Smooth muscle cell (in vitro differentiated cells): ENCODE measurements at regions not wholly inside any gene's neighbourhood (a gene's known extent, or its start where the extent isn't known, plus 50 kb on each side); places are given as distances from the start of the nearest gene placed in this dataset.

Source experiments
- DNase-seq: peaks from one replicate; lab custom pipeline; 2025; ENCODE audit not compliant: unreplicated experiment; lab: John Stamatoyannopoulos, UW
- H2AFZ ChIP-seq: fragments of 200-600 bp; sonication (generic); 2 replicates; pipeline ENCODE4 v1.6.0; 2016; ENCODE audit warnings: antibody characterized with exemption, low read depth, mild to moderate bottlenecking
- H3F3A ChIP-seq: fragments of 200-600 bp; sonication (generic); 2 replicates; pipeline ENCODE4 v1.6.0; 2017; ENCODE audit warnings: antibody characterized with exemption, low read depth
- H3K27ac ChIP-seq: fragments of 200-600 bp; sonication (generic); 2 replicates; pipeline ENCODE4 v1.5.1; 2016; ENCODE audit warnings: low read depth, mild to moderate bottlenecking
- H3K27me3 ChIP-seq: fragments of 200-600 bp; sonication (generic); 2 replicates; pipeline ENCODE4 v1.6.1; 2016; ENCODE audit warnings: low read depth, mild to moderate bottlenecking
- H3K36me3 ChIP-seq: fragments of 200-600 bp; sonication (generic); 2 replicates; pipeline ENCODE4 v1.5.1; 2016; ENCODE audit warnings: low read depth
- H3K4me1 ChIP-seq: fragments of 200-600 bp; sonication (generic); 2 replicates; pipeline ENCODE4 v1.5.1; 2016; ENCODE audit warnings: low read depth
- H3K4me2 ChIP-seq: fragments of 200-600 bp; sonication (generic); 2 replicates; pipeline ENCODE4 v1.6.0; 2016; ENCODE audit warnings: mild to moderate bottlenecking
- H3K4me3 ChIP-seq: fragments of 200-600 bp; sonication (generic); 2 replicates; pipeline ENCODE4 v1.5.1; 2016; ENCODE audit warnings: mild to moderate bottlenecking
- H3K79me2 ChIP-seq: fragments of 200-600 bp; sonication (generic); 2 replicates; pipeline ENCODE4 v1.6.0; 2016; ENCODE audit warnings: low read depth, mild to moderate bottlenecking
- H3K9ac ChIP-seq: fragments of 200-600 bp; sonication (generic); 2 replicates; pipeline ENCODE4 v1.6.0; 2016; ENCODE audit warnings: low read depth
- H3K9me3 ChIP-seq: fragments of 200-600 bp; sonication (generic); replicated peaks from 2 replicates; pipeline ENCODE4 v1.5.1; 2016; ENCODE audit warnings: low read depth
- H4K20me1 ChIP-seq: fragments of 200-600 bp; sonication (generic); 2 replicates; pipeline ENCODE4 v1.6.0; 2016; ENCODE audit warnings: low read depth
- CTCF ChIP-seq: fragments of 200-600 bp; sonication (generic); IDR thresholded peaks from 2 replicates; pipeline ENCODE4 v1.5.1; 2017; ENCODE audit warnings: borderline replicate concordance, mild to moderate bottlenecking, antibody characterized with exemption; ENCODE audit not compliant: insufficient read depth, poor library complexity, severe bottlenecking
- WGBS: methylation state at CpG from one replicate; pipeline ENCODE4 v1.1.7; 2016; ENCODE audit warnings: low lambda C conversion rate; 5-methylcytosine and 5-hydroxymethylcytosine counted together

- no peaks in the 10 kb centered on the region for H4K20me1 ChIP-seq
- H3K4me3 ChIP-seq: no peak overlapping the region
- no peaks in the 10 kb centered on the region for H3F3A ChIP-seq
- no peak overlapping the region for H3K9ac ChIP-seq
- H3K79me2 ChIP-seq: no peaks in the 10 kb centered on the region
- H3K9me3 ChIP-seq: no peaks in the 10 kb centered on the region
- H3K4me1 ChIP-seq: no peaks in the 10 kb centered on the region
- TF ChIP-seq CTCF: no peak
- no peak overlapping the region for H3K27ac ChIP-seq
- 90% methylated on average over 13 of the region's 13 CpGs for WGBS
- peaks cover 15% of the 10 kb centered on the region for H3K27me3 ChIP-seq
- H3K4me2 ChIP-seq: no peak overlapping the region
- no peak for DNase-seq
- no peak overlapping the region for H2AFZ ChIP-seq
- H3K36me3 ChIP-seq: no peaks in the 10 kb centered on the region
Measured at GRCh38 chr13:111625526-111626315, 305.3 kb downstream of the TEX29 start.

GRCh38 chr13:111626371-111627305 lies 306.2 kb downstream of the TEX29 start:
- no peak for TF ChIP-seq CTCF
- Histone ChIP-seq H3K9ac (no peak overlapping the region), H3K27me3 (peaks cover 15% of the 10 kb centered on the region), H3K9me3 (no peaks in the 10 kb centered on the region), H3K79me2 (no peaks in the 10 kb centered on the region), H3K4me2 (no peak overlapping the region), H3K36me3 (no peaks in the 10 kb centered on the region), H3K27ac (no peak overlapping the region), H4K20me1 (no peaks in the 10 kb centered on the region), H3F3A (no peaks in the 10 kb centered on the region), H3K4me3 (no peak overlapping the region), H2AFZ (no peak overlapping the region), H3K4me1 (no peaks in the 10 kb centered on the region)
- WGBS: 91% methylated on average over 18 of the region's 18 CpGs
- DNase-seq: no peak

GRCh38 chr13:111627596-111627995 lies 307.2 kb downstream of the TEX29 start:
- peaks cover 15% of the 10 kb centered on the region for H3K27me3 ChIP-seq

More at GRCh38 chr13:111627596-111627995, 307.2 kb downstream of the TEX29 start:
- no peak for TF ChIP-seq CTCF
- Histone ChIP-seq H4K20me1 (no peaks in the 10 kb centered on the region), H3K9me3 (no peaks in the 10 kb centered on the region), H3K36me3 (no peaks in the 10 kb centered on the region), H2AFZ (no peak overlapping the region), H3K79me2 (no peaks in the 10 kb centered on the region), H3K9ac (no peak overlapping the region), H3K4me2 (no peak overlapping the region), H3K27ac (no peak overlapping the region), H3F3A (no peaks in the 10 kb centered on the region), H3K4me1 (no peaks in the 10 kb centered on the region), H3K4me3 (no peak overlapping the region)
- no peak for DNase-seq
- WGBS: 85% methylated on average over 13 of the region's 13 CpGs
